ENCODE measurements at regions not wholly inside any gene's neighbourhood (a gene's known extent, or its start where the extent isn't known, plus 50 kb on each side); places are given as distances from the start of the nearest gene placed in this dataset.

DNA sequence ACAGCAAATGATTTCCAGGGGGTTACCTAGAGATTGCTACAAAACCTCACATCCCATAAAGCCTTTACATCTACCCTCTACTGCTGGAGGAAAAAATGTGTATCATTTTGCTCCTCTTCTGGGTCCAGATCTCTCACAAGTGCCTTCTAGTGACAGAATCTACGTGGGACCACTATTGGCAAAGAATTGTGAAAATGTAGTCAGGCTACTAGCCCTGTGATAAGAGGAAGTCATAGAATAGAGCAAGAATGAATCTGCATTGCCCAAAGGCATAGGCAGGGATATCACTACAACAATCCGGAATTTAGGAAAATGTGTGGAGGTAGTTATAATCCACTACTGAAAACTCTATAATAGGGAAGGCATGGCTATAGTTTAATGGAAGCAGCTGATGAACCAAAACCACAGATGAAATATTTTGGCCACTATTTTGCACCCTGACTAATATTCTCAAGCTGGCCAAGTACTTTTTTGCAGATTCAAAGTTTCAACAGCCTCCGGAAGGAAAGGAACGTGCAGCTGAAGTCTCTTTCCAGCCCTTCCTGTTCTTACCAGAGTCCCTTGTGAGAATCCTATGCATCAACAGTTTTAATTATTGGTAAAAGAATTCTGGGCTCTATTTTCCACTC lies 176.8 kb downstream of the PHLDA1 start:
- TF ChIP-seq, protein P1, sequence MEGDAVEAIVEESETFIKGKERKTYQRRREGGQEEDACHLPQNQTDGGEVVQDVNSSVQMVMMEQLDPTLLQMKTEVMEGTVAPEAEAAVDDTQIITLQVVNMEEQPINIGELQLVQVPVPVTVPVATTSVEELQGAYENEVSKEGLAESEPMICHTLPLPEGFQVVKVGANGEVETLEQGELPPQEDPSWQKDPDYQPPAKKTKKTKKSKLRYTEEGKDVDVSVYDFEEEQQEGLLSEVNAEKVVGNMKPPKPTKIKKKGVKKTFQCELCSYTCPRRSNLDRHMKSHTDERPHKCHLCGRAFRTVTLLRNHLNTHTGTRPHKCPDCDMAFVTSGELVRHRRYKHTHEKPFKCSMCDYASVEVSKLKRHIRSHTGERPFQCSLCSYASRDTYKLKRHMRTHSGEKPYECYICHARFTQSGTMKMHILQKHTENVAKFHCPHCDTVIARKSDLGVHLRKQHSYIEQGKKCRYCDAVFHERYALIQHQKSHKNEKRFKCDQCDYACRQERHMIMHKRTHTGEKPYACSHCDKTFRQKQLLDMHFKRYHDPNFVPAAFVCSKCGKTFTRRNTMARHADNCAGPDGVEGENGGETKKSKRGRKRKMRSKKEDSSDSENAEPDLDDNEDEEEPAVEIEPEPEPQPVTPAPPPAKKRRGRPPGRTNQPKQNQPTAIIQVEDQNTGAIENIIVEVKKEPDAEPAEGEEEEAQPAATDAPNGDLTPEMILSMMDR (conservative IDR thresholded peaks at IDR 0.05; ENCODE audit: low read length) = no peak
- no peak for TF ChIP-seq EZH2phosphoT487 (IDR thresholded peaks at IDR 0.05; ENCODE audit: borderline replicate concordance)

All from Loucy (cell line).